GM19455 (cell line): ENCODE measurements at regions not wholly inside any gene's neighbourhood (a gene's known extent, or its start where the extent isn't known, plus 50 kb on each side); places are given as distances from the start of the nearest gene placed in this dataset.
"Not testable (repeated sequence)": the region's sequence is repeated elsewhere in the genome, so short reads cannot be mapped to it uniquely, and the experiment has no call there.

Source experiments
- ATAC-seq: cut with Tn5 transposase; IDR thresholded peaks from one replicate; pipeline ENCODE4 v1.9.1; 2021; ENCODE audit not compliant: unreplicated experiment

DNA sequence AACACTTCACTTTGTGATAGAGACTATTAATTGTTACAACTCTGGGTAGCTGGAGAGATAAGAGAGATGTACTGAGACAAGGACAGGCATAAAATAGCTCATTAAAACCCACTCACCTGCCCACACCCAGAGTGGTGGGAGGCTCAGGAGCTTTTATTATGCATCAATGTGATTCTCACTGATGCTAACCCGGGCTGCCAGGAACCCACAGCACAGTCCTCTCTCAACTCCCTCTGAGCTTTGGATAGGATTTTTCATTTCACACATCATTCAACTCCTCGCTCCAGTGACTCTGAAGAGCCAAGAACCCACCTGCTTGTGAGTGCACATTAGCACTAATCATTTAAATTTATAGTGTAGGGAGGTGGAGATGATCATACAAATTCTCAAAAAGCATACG lies 827.9 kb downstream of the FLRT2 start:
- no peak for ATAC-seq

DNA sequence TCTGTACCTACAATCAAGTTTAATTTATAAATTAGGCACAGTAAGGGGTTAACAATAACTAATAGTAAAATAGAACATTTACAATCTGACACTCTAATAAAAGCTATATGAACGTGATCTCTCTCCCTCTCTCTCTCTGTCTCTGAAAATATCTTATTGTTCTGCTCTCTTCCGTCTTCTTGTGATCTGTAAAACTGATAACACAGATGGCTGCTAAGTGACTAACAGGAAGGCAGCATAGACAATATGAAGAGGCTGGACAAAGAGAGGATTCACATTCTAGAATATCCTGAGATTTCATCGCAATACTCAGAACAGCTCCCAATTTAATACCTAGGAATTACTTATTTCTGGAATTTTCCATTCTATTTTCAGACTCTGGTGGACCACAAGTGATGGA lies 827.2 kb downstream of the FLRT2 start:
- no peak for ATAC-seq

DNA sequence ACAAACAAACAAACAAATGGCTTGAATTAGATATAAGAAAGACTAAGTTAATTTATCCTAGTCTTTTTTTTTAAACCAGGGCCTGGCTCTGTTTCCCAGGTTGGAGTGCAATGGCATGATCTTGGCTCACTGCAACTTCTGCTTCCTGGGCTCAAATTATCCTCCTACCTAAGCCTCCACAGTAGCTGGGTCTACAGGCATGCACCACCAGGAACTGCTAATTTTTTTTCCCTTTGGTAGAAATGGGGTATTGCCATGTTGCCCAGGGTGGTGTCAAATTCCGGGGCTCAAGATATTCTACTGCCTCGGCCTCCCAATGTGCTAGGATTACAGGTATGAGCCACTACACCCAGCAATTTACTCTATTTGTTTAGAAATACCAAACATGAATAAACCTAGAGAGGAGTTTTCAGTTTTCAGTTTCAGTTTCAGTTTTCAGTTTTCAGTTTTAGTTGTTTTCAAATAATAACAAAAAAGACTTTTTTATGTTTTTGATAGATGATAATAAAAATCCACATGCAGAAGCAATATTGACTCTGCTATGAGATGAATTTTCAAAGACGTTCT lies 817.0 kb downstream of the FLRT2 start:
- ATAC-seq: no peak

DNA sequence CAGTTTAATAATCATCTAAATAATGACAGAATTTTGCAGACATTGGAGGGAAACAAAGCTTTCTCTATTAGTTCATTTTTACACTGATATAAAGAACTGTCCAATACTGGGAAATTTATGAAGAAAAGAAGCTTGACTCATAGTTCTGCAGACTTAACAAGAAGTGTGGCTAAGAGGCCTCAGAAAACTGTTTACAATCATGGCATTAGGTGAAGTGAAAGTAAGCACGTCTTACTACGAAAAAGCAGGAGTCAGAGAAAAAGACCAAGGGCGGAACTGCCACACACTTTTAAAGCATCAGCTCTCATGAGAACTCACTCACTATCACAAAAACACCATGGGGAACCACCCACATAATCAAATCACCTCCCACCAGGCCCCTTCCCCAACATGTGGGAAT lies 804.4 kb downstream of the FLRT2 start:
- ATAC-seq: no peak

DNA sequence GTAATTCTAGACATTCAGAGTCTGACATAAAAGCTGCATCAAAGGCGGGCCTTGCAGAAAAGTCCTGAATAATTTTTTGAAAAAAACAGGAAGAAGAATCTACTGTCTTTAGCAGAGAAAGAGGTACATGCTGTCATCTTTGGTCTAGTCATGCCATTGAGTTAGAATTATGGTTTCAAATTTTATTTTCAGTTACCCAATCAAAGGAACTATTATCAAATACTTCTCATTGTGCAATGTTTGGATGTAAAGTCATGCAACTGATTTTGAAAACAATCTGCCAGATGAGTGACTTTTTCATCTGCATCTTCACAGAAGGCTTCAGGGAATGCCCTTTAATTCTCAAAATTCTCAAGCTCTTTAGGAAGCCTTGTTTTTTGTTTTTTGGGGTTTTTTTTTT lies 803.5 kb downstream of the FLRT2 start:
- no peak for ATAC-seq

DNA sequence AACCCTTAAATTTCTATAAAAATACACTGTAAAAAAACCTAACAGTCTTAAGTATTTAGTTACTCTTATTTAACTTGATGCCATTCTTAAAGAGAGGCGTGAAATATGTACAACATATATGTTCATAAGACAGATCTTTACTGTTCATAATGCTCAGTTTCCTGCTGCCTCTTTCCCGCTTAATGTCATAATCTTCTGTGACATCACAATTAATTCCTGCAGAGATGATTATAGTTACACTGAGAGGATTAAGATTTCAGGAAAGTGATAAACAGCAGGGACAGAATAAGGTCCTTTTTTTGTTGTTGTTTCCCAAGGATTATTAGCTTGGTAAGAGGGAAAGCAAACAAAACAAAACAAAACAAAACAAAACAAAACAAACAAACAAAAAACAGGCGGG lies 801.4 kb downstream of the FLRT2 start:
- no peak for ATAC-seq

DNA sequence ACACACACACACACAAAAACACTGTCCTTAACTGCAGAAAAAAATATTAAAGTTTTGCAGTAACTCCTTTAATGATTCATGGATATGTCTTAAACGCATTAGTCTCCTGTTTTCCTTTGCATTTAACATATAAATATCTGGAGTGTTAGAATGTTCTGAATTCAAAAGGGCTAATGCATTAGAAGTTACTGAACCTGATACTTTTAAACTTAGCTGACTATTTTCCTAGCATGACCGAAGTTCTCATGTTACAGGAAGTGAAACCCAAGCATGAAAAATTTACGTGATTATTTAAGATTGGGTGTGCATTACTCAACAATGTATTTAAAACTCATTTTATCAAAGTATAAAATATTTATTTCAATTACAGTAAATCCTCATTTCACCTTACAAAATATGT lies 791.2 kb downstream of the FLRT2 start:
- ATAC-seq: no peak

DNA sequence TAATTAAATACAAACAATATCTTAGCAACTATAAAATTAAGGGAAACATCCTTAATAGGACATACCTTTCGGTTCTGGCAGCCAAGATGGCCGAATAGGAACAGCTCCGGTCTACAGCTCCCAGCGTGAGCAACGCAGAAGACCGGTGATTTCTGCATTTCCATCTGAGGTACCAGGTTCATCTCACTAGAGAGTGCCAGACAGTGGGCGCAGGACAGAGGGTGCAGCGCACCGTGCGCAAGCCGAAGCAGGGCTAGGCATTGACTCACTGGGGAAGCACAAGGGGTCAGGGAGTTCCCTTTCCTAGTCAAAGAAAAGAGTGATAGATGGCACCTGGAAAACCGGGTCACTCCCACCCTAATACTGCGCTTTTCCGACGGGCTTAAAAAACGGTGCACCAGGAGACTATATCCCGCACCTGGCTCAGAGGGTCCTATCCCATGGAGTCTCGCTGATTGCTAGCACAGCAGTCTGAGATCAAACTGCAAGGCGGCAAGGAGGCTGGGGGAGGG lies 782.3 kb downstream of the FLRT2 start:
- ATAC-seq: not testable (repeated sequence)

DNA sequence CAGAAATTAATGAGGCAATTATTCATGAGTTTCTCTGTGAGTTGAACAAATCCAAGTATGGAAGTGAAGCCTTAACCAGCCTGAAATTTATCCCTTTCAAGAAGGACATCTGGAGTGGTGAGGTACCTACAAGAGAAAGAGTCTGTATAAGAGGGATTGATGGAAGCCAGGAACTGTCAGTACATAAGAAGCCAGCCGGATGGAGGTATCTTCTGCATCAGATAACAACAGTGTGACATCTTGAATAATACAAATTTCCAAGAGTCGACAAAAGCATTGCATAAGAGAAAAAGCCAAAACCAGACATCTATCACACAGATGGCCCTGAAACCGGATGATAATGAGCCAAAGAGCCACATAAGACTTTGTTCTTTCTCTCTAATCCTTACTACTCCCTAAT lies 781.2 kb downstream of the FLRT2 start:
- ATAC-seq: no peak

DNA sequence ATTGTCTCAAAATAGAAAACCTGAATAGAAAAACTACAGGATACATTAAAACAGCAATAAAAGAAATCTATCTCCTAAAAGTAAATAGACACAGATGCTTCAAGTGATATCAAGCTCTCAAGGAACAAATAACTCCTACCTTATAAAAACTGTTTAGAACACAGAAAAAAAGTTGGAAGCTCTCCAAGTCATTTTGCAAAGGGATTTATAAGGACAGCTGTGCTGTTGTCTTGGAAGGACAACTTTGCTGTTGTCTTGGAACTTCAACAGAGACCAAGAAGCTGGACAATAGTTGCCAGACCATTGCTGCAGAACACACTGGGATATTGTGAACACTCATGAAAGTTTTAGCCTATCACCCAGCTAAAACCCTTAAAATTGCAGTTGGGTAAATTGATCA lies 780.7 kb downstream of the FLRT2 start:
- ATAC-seq: no peak

DNA sequence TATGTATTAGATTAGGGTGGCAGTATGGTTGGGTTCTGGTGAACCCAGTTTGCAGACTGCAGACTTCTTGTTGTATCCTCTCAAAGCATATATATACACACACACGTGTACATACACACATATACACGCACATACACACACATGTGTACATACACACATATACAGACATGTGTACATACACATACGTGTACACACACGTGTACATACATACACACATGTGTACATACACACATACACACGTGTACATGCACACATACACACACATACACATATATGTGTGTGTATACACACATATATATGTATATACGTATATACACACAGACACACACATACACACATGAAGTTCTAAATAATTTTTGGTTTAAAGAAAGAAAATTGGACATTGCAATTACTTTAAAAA lies 780.2 kb downstream of the FLRT2 start:
- ATAC-seq: no peak

DNA sequence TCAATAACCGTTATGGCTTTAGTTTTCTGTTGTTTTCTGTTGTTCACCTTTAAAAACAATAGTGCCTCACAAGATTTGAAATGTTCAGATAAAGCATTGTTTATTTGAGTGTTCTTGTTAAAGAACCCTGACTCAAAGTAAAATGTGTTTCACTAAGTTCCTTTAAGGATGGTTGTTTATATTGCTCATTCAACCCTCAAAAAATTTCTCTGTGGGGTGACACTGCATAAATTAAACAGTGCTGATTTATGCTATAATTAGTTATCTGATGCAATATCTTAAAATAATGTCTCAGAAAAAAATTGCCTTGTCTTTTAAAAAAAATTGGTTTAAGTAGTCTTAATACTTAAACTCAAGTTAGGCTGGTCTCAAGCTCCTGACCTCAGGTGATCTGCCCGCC lies 775.1 kb downstream of the FLRT2 start:
- ATAC-seq: no peak

DNA sequence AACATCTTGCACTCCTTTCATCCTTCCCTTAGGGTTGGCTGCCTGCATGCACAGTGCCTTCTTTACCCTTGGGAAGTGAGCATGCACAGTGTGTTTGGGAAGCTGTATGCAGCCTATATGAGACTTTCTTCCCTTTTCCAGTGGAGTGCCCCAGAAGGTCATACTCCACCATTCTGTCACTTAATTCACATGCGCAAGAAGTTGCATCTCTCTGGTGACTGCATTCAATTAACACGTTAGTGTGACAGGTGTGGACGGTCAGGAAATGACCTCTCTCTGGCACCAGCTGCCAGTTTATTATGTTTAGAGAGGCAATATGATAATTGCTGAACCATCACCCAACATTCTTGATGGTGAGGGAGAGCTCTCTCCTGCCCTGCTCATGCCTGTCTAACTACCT lies 770.0 kb downstream of the FLRT2 start:
- ATAC-seq: no peak

DNA sequence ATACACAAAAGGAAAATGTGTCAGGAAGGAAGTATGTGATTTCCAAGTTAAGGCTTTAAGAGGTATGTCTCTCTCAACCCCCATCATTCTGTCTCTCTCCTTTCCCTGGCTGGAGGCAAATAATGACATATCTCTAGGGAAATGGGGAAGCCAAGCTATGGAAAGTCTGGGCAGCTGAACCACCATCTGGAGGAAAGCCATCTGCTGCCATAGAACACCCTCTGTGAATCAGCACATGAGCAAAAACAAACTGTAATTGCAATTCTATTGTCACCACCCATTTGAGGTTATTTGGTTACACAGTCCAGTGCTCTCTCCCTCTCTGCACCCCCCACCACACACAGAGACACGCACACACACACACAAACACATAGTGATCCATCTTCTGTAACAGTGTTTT lies 766.2 kb downstream of the FLRT2 start:
- ATAC-seq: no peak

DNA sequence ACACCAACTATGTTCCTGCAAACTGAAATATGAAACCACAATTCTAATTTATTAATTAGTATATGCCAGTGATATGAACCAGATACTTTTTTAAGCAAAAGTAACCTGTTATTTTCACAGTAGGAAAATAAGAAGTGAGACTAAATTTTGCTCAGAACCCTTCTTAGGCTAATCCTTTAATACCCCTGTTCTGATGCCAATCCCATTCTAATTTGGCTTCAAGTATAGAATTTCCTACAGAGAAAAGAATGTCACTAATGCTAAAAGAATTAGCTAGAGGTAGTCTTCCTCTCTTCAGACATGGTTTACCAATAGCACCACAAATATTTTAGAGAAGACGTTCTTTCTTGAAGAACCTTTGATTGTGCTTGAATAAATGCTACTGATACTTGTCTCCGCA lies 758.4 kb downstream of the FLRT2 start:
- ATAC-seq: no peak

DNA sequence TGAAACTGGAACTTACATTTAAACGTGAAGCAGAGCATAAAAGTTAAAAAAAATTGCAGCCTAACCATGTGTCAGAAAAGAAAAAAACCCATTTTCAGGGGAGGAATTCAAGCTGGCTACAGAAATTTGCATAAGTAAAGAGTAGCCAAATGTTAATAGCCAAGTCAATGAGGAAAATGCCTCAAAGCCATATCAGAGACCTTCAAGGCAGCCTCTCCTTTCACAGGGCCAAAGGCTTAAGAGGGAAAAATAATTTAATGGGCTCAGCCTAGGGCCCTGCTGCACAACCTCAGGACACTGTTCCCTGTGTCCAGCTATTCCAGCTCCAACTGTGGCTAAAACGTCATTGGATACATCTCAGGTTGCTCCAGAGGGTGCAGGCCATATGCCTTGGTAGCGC lies 749.5 kb downstream of the FLRT2 start:
- no peak for ATAC-seq

DNA sequence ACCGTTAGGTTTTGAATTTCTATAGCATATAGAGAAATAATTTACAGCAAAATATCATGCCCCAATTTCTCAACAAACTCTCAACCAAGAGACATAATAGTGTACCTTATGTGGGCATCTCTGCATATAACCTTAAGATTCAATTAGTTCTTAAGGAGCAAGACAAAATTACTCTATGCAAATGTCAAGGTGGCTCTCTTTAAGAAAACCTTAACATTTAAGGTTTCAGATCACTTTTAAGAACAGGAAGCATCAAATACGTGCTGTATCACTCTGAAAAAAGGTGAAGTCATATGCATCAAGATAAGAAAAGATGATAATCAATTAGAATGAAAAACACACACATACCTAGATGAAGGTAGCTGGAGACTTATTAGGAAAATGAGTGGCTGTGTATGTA lies 728.0 kb downstream of the FLRT2 start:
- ATAC-seq: no peak

DNA sequence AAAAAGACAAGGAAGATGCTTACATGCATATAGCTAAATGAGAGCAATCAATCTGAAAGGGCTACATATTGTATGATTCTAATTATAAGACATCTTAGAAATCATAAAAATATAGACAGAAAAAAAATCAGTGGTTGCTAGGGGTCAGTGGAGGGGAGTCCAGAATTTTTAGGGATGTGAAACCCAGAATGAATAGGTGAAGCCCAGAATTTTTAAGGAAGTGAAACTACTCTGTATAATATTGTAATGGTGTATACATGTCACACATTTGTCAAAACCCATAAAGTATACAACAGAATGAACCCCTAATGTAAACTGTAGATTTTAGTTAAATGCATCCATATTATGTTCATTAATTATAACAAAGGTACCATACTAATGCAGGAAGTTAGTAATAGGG lies 713.2 kb downstream of the FLRT2 start:
- no peak for ATAC-seq

DNA sequence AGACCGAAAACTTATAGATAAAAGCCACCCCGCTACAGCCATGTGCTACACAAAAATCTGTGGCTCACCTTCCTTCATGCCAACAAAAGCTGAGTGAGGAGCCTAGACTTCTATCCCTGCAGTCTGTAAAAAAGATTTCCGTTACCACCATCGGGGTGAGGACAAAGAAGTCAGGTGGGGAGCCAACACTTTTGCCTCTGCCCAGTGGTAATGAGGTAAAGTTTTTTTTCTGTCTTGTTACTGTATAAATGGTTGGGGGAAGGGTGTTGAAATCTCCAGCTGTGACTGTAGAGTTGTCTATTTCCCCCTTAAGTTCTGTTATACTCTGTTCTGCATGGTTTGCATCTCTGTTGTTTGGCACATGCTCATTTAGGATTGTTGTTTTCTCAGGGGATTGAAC lies 707.8 kb downstream of the FLRT2 start:
- no peak for ATAC-seq

DNA sequence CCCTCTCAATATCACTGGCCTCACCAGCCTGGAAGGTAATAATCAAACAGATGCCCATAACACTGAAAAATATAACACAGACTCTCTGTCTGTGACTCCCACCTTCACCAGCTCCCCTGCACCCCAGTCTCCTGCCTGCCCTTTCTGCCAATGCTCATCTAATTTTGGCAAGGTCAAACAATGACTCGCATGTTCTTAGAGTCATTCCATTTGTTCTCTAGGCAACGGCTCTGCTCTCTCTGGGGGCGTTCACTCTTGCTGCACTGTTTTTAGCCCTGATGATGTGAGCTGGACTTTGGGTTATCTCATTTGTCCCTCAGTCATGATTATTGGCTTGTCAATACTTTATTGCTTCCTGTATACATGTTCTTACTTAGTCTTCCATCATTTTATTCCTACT lies 691.8 kb downstream of the FLRT2 start:
- no peak for ATAC-seq

DNA sequence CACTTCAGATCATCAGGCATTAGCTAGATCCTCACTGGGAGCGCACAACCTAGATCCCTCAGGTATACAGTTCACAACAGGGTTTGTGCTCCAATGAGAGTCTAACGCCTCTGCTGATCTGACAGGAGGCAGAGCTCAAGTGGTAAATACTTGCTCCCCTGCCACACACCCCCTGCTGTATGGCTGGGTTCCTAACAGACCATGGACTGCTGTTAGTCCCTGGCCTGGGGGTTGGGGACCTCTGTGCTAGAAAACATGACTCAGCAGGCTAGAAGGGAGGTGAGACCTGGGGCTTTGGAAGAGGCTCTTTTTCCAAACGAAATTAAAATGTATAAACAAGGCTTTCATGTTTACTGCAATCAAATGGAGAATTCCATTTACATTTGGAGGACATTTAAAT lies 691.1 kb downstream of the FLRT2 start:
- no peak for ATAC-seq

DNA sequence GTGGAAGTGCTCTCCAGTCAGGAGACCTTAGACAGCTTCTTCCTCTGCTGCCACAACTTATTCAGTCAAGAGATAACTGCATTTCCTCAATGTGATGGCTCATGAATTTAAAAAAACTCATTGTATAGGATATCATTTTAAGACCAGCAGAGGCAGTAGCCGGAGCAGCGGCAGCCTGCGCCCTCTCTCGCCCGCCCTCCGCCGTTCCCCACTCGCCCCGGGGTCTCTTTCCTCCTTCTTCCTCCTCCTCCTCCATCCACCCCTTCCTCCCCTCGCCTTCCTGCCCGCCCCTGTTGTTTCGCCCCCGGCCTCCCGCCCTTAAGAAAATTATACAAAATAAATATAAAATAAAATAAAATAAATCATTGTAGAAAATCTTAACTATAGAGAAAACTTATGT lies 687.6 kb downstream of the FLRT2 start:
- ATAC-seq: no peak

DNA sequence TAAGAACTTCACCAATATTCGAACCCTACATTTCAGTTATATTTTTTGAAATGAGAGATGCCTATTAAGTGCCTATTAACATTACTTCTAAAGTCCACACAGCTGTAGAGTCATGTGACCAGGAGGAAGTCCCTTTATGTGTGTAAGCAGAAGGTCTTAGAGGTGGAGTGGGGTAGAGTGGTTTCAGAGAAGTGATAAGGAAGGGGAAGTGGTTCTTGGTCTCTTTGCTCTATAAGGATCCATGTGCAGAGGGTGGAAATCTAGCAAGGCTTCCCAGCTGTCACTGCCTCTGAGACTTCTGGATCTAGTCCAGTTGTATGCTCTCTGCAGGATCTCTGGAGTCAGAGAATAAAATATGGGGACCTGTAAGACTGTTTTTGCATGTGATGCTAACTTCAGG lies 673.9 kb downstream of the FLRT2 start:
- no peak for ATAC-seq

DNA sequence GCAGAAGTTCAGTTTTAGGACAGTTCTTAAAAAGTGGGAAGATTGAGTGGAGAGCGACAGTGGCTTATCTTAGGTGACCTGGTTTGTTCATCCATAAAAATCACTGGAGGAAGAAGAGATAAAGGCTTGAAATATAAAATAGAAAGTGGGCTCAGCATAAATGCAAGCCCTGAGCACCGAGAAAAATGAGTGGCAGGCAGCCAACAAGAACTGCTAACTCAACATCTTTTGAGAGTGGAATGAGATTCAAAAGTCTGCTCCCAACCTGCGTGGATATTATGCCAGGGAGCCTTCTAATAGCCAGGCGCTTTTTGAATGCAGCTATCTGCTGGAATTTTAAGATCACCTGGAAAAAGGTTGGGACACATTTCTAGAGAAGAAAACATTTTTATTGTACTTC lies 666.5 kb downstream of the FLRT2 start:
- no peak for ATAC-seq
